Activated T-cell treated with anti-CD3 and anti-CD28 coated beads for 1 hour (primary cell): ENCODE measurements at regions not wholly inside any gene's neighbourhood (a gene's known extent, or its start where the extent isn't known, plus 50 kb on each side); places are given as distances from the start of the nearest gene placed in this dataset.

Source experiments
- DNase-seq: peaks from one replicate; pipeline ENCODE4 v3.0.0-alpha.2; 2020; ENCODE audit warnings: low read depth

DNA sequence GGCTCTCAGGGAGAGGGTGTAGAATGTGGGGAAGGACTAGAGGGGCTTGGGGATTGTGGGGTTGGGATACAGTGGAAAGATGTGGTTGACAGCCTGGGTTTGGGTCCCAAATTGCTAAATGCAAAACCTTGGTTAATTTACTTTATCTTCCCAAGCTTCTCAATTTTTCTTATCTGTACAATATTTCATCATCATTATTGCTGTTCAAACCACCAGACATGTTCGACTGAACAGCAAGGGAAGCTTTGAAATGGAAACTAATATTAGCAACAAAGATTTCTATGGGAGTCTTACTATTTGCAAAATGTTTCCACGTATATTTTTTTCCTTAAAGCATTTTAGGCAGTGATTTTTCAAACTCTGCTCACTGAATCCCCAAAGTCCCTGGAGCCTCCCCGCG, 67.0 kb upstream of the KAZN start:
- DNase-seq: no peak

DNA sequence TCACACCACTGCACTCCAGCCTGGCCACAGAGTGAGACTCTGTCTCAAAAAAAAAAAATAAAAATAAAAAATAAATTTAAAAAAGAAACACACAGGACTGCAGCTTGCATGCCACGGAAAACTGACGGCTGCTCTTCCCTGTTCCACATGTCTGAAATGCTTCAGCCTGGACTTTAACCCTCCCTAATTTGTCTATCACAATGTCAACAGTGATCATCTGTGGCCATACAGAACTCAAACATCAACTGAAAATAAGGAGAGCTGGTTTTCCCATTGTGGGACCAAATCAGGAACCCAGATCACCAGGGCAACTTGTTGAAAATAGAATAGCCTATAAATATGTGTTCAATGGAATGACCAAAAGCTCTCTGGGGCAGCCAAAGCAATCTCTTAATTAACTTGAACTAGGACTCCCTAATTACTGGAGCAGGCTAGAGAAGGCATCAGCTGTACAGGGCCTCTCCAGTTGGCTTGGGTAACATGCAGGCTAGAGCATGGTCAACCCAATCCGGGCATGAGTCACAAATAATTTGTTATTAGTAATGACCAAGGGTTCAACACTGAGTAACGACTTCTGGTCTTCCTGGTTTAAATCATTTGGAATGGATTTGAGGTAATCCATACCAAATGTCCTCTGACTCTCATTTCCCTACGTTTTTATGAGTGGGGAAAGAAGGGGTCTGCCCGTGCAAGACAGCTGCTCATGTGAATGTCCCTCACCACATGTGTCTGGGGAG, 62.7 kb upstream of the KAZN start:
- DNase-seq: no peak

- no peak for DNase-seq
Measured at GRCh38 chr1:14538335-14538734, 60.1 kb upstream of the KAZN start.

DNA sequence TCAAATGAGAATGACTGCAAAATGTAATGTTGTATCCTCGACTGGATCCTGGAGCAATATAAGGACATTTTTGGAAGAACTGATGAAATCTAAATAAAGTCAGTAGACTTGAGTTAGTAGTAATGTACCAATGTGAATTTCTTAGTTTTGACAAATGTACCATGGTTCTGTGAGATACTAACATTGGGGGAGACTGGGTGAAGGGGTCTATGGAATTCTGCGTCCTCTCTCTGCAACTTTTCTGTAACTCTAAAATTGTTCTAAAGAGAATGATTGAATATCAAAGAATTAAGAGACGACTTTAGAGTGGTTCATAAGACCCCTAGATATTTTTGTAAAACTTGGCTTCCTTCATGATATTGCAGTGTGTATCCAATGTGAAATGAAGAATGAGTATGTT, 59.2 kb upstream of the KAZN start:
- no peak for DNase-seq

GRCh38 chr1:14539953-14540563, 58.4 kb upstream of the KAZN start:
- DNase-seq: no peak

- DNase-seq: no peak
Measured at GRCh38 chr1:14541348-14541747, 57.1 kb upstream of the KAZN start.

DNA sequence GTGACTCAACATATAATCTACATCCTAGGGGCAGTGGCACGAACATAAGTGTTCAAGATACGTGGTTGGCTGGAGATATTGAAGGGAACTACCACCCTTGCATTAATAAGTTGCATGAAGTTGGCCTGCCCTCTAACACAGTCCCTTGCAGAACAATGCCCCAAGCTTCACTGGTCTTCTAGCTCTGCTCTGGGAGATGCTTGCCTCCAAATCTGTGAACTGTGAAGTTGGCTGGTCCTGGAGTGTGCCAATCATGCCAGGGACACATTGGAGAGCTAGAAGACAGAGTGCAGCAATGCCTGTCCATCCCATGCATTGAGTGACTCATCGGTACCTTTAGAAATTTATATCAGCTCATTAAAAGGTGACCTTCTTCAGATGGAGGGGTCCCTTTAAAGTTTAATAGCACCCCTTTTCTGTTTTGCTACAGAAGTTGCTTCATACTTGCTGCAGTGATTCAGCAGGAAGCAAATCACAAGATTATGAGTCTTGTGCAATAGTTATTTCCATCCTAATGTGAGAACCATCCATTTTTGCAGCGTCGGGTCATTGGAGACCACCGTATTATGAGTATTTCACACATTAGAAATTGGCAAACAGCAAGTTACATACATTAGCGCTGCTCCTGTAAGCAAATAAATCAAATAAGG, 55.2 kb upstream of the KAZN start:
- no peak for DNase-seq

DNA sequence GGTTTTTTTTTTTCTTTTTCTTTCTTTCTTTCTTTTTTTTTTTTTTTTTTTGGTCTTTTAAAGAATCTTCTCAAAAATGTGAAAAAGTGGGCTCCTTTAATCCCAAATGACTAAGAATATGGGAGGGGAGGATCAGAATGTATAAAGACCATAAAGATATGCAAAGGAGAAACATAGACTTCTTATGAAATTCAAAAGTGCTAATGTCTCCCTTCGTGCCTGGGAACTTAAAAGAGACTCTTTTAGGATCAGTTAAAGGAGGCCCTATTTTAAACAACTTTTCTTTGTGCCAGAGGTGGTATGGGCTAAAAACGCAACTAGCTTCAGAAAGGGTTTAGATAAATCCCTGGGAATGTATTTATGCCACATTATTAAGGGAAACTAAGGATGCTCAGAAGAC, 54.2 kb upstream of the KAZN start:
- no peak for DNase-seq

DNA sequence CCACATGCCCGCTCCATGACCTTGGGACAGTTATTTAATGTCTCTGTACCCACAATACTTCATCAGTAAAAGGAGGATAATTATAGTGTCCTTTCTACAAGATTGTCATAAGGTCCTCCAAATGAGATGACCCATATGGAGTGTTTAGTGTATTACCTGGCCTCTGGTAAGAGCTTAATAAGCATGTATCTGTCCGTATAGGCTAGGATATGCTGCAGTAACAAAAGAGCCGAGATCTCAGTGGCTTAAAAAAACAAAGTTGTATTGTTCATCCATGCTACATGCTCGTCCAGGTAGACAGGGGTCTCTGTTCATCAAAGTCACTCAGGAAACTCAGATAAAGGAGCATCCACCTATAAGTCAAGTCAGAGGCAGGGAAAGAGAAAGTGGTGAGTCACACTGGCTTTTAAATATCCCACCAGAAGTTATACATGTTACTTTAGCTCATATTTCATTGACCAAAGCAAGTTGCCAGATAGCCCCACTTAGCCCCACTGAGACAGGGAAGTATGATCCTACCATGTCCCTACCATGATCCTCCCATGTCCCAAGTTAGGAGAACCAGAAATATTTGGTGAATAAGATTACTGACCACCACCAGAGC, 53.0 kb upstream of the KAZN start:
- DNase-seq: no peak

- no peak for DNase-seq
Measured at GRCh38 chr1:14546416-14546815, 52.1 kb upstream of the KAZN start.
